HCT116 (cell line): ENCODE measurements at regions not wholly inside any gene's neighbourhood (a gene's known extent, or its start where the extent isn't known, plus 50 kb on each side); places are given as distances from the start of the nearest gene placed in this dataset.

Experiments
- CBX3 ChIP-seq: IDR thresholded peaks from 2 replicates; pipeline ENCODE4 v1.6.1; 2012; ENCODE audit warnings: low read depth
- CEBPB ChIP-seq: IDR thresholded peaks from 2 replicates; pipeline ENCODE4 v1.6.1; 2012; ENCODE audit warnings: low read depth
- CTCF ChIP-seq, 3 experiments: fragments of 200-600 bp in 1 of 3; sonication (generic) in 1 of 3; IDR thresholded peaks in 2 of 3; conservative IDR thresholded peaks in 1 of 3; 2 replicates each; pipeline ENCODE4 v1.5.1; 2012 to 2017; ENCODE audit warnings: low read depth in 2 of 3, low read length in 2 of 3, antibody characterized with exemption in 1 of 3, borderline replicate concordance in 1 of 3, control low read depth in 1 of 3, mild to moderate bottlenecking in 1 of 3, mixed read lengths in 1 of 3, mixed run types in 1 of 3, moderate library complexity in 1 of 3; ENCODE audit not compliant: insufficient read depth in 1 of 3
- EGR1 ChIP-seq: IDR thresholded peaks from 2 replicates; pipeline ENCODE4 v1.6.1; 2012; ENCODE audit warnings: low read depth
- EZH2phosphoT487 ChIP-seq: fragments of 200-600 bp; IDR thresholded peaks from 2 replicates; pipeline ENCODE4 v1.6.1; 2018; ENCODE audit warnings: antibody characterized with exemption, borderline replicate concordance
- FOSL1 ChIP-seq: IDR thresholded peaks from 2 replicates; pipeline ENCODE4 v1.6.1; 2012; ENCODE audit warnings: low read depth
- POLR2A ChIP-seq: IDR thresholded peaks from 2 replicates; pipeline ENCODE4 v1.7.0; 2011; ENCODE audit warnings: borderline replicate concordance; ENCODE audit not compliant: insufficient read depth, insufficient read length; ENCODE audit errors: extremely low read depth
- RAD21 ChIP-seq: IDR thresholded peaks from 2 replicates; pipeline ENCODE4 v1.6.1; 2012; ENCODE audit warnings: low read depth, mild to moderate bottlenecking
- REST ChIP-seq: IDR thresholded peaks from 2 replicates; pipeline ENCODE4 v1.6.1; 2012; ENCODE audit warnings: low read depth

GRCh38 chr1:184212649-184213314 is 161.3 kb downstream of the TSEN15 start:
- 0 out of 2 replicates have a peak, but pooled peaks have one; percentile 18 for TF ChIP-seq CEBPB
- peak; percentile 70; the same call in 1 of the 2 replicates for TF ChIP-seq CBX3
- TF ChIP-seq POLR2A = no peak
- TF ChIP-seq FOSL1 = peak; percentile 66
- no peak for TF ChIP-seq EZH2phosphoT487
- no peak for TF ChIP-seq EGR1
- TF ChIP-seq CTCF (IDR thresholded peaks at IDR 0.05 in 2 of 3, conservative IDR thresholded peaks at IDR 0.05 in 1 of 3; ENCODE audit: borderline replicate concordance in 1 of 3, insufficient read depth in 1 of 3, low read depth in 2 of 3, low read length in 2 of 3) = no peak
- TF ChIP-seq REST = no peak
- no peak for TF ChIP-seq RAD21
